Stimulated activated CD8-positive, alpha-beta memory T cell treated with anti-CD3 and anti-CD28 coated beads, Interleukin-12 subunit alpha, Interleukin-12 subunit beta, amount 100 ng/mL, for 24 hours (primary cell): ENCODE measurements at regions not wholly inside any gene's neighbourhood (a gene's known extent, or its start where the extent isn't known, plus 50 kb on each side); places are given as distances from the start of the nearest gene placed in this dataset.

ENCODE experiments used
- DNase-seq: peaks from one replicate; pipeline ENCODE4 v3.0.0-alpha.2; 2020; ENCODE audit errors: extremely low read depth

- DNase-seq: no peak
Measured at GRCh38 chr2:180739070-180739469, 241.3 kb upstream of the UBE2E3 start.

GRCh38 chr2:180735799-180736198 is 244.6 kb upstream of the UBE2E3 start:
- DNase-seq: no peak

GRCh38 chr2:180734382-180734781 is 246.0 kb upstream of the UBE2E3 start:
- no peak for DNase-seq

DNA sequence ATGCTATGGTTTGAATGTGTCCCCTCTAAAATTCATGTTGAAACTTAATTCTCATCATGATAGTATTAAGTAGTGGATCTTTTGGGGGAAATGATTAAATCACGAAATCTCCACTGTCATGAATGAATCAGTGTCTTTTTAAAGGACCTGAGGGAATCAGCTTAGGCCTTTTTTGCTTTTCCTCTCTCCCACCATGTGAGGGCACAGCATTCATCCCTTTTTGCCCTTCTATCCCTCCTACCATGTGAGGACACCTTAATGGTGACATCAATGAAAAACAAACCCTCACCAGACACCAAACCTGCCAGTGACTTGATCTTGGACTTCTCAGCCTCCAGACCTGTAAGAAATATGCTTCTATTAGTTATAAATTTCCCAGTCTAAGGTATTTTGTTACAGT is 247.1 kb upstream of the UBE2E3 start:
- no peak for DNase-seq

DNA sequence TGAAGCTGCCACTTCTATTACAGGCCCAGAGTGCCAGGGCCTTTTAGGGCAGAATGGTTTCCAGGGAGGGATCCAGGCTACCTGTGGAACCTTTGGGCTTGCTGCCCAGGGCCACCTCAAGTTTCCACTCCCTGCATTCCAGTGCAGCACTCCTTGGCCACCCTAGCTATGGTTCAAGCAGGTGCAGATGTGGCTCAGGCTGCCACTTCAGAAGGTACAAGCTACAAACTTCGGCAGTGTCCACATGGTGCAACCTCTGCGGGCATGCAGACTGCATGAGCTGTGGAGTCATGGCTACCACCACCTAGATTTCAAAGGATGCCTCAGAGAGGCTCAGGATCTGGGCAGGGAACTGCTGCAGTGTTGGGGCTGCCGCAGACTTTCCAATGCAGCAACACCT is 248.1 kb upstream of the UBE2E3 start:
- no peak for DNase-seq

DNA sequence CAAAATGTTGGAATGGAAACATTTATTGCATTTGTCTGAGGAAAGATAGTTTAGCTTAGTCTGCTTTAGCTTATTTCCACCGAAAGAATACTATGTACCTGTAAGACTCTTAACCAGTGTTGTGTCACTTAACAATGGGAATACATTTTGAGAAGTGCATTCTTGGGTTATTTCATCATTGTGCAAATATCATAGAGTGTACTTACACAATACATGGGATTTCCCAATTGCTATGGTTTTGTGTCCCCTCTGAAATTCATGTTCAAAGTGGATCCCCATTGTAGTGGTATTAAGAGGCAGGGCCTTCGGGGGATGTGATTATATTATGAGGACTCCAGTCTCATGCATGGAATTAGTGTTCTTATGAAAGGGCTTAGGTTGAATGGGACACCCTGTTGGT is 249.4 kb upstream of the UBE2E3 start:
- no peak for DNase-seq

- no peak for DNase-seq
Measured at GRCh38 chr2:180728928-180729559, 251.4 kb upstream of the UBE2E3 start.

DNA sequence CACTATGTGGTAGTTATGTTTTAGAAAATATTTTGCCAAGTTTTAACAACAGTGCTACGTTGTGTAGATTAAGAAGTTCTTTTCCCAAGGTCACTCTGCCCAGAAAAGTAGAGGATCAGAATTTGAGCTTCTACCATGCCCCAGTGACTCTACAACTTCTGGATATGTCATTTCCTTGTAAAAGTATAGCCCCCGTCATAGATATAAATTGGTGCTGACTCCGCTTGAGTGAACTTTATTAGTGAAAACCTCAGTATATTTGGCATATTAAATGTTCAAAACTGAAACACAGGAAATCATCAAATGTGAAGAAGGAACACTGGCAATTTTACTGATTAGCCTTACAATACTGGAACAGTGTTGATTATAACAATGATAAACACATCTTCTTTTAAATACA is 256.7 kb upstream of the UBE2E3 start:
- DNase-seq: no peak

DNA sequence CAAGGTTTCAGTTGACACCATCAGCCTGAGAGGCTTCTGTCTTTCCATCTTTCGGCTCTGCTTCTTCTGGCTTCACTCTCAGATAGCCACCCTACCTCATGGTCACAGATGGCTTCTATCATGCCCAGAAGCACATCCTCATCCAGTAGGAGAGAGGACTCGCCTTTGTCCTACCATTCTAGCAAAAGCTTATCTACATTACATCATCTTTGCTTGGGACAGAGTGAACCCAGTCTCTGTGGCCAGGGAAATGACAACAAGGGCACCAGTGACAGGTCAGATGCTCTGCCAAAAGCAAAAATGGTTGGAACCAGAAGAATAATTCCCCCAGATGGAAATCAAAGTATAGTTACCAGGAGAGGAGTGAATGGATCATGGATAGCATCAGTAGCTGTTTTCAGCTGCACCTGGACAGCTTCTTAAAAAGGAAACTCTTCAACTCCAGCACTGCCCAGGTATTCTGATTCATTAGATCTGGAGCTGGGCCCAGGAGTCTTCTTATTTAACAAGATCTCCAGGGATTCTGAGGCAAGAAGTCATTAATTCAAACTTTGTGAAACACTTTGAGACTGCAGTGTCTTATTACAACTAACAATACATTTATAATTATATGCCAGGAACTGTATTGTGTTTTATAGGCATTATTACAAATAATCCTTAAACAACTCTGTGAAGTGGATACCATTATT is 257.7 kb upstream of the UBE2E3 start:
- DNase-seq: no peak

- DNase-seq: no peak
Measured at GRCh38 chr2:180720829-180721228, 259.6 kb upstream of the UBE2E3 start.

GRCh38 chr2:180717588-180717987 is 262.8 kb upstream of the UBE2E3 start:
- no peak for DNase-seq

DNA sequence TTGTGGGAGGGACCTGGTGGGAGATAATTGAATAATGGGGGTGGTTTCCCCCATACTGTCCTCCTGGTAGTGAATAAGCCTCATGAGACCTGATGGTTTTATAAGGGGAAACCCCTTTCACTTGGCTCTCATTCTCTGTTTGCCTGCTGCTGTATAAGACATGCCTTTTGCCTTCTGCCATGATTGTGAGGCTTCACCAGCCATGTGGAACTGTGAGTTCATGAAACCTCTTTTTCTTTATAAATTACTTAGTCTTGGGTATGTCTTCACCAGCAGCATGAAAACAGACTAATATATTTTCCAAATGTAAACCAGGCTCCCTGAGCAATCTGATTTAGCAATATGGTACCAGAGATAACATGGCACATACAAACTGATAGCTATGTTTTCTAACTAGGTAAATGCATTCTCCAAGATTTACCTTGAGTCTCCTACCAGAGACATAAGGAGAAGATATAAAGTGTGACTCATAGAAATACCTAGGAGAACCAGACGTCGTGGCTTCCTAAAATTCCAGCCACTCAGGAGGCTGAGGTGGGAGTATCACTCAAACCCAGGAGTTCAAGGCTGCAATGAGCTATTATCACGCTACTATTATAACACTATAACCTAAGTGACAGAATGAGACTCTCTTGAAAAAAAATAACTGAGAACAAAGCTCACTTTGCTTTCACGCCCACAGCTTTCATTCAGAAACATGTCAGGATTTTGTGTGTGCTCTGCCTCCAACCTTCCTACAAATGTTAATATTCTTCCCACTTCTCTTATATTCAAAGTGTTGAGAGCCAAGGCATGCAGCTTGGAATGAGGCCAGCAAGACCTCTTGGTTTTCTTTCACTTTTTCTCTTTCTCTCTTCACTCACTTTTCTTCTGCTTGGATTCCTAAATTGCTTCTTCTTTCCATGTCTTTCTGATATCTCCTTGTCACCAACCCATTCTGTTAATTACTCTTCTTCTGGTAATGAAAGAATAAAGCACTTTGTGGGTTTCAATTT is 263.9 kb upstream of the UBE2E3 start:
- no peak for DNase-seq

DNA sequence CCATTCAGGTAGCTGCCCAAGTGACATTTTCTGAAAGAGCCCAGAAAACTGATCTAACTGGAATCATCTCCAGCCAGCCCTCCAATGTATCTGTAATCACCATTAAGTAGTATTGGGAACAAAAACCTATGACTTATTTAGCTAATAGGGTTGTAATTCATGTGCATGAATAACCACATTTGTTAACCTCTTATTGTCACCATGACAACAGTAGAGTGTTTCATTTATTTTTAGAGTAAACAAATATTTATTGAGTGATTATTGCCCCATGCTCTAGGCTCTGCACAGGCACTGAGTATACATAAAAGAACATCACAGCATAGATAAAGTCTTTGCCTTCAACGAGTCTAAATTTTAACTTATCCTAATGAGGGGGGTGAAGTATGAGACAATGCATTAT is 265.4 kb upstream of the UBE2E3 start:
- no peak for DNase-seq

- DNase-seq: no peak
Measured at GRCh38 chr2:180709392-180710145, 270.8 kb upstream of the UBE2E3 start.

- no peak for DNase-seq
Measured at GRCh38 chr2:180707884-180708205, 272.6 kb upstream of the UBE2E3 start.

GRCh38 chr2:180707175-180707883 is 273.1 kb upstream of the UBE2E3 start:
- DNase-seq: no peak

DNA sequence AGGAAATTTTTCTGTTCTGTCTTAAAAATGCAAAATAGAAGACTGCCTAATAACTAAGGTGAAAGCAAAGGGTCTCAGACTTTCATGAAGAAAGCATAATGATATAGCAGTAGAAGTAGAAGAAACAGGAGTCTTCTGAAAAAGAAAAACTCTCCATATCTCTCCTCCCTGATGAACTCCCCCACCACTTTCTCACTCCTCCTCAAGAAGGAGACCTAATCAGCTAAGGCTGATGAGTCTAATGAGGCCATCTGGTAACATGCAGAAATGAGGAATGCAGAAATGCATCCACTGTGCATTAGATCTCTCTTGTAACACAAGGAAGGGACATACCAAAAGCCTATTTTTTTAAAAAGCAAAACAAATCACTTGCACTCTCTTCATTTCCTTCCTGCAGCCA is 273.7 kb upstream of the UBE2E3 start:
- no peak for DNase-seq

- DNase-seq: no peak
Measured at GRCh38 chr2:180705551-180705950, 274.9 kb upstream of the UBE2E3 start.

DNA sequence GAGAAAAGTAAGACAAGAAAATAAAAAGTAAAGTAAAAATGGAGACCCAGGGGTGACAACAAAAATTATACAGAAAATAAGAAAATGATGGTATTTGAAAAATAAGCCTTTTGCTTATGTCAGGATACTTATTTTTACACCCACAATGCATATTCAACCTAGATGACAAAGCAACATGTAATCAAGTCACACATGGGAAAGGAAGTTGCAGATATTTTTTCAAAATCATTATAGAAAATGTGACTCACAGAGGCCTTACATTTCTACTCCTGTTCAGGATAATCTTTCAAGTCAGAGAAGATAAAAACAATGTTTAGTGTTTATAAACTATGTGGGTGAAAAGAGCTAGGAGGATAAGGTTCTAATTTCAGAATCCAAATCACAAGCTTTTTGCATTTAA is 275.3 kb upstream of the UBE2E3 start:
- DNase-seq: no peak

DNA sequence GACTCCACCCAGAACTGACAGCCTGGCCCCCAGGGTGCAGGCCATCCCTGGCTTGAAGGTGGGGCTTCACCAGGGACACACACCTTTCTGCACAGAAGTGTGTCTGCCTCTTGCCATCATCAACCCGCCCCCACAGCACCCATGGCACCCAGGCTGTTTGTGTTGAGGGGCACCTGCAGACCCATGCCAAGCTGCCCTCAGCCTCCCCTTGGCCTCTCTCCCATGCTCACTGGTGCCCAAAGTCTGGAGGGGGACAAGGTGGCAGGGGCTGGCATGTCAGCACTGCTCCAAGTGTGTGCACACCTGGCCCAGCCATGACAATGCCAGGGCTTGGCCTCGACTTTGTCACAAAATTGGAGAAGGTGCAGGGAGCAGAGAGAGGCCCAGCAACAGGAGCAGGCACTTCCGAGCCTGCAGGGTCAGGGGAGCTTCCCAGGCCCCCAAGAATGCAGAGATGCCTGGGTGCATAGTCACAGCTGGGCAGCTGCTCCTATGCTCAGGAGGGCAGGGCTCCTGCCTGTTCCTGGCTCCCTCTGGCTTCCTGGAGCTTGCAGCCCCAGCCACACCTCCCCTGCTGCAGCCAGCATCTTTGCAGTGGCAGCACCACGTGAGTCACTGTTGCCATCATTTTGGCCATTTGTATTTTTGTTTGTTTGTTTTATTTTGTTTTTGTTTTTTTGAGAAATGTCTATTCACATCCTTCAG is 280.6 kb upstream of the UBE2E3 start:
- no peak for DNase-seq

GRCh38 chr2:180698668-180699067 is 281.7 kb upstream of the UBE2E3 start:
- DNase-seq: no peak
